ENCODE measurements at regions not wholly inside any gene's neighbourhood (a gene's known extent, or its start where the extent isn't known, plus 50 kb on each side); places are given as distances from the start of the nearest gene placed in this dataset.

DNA sequence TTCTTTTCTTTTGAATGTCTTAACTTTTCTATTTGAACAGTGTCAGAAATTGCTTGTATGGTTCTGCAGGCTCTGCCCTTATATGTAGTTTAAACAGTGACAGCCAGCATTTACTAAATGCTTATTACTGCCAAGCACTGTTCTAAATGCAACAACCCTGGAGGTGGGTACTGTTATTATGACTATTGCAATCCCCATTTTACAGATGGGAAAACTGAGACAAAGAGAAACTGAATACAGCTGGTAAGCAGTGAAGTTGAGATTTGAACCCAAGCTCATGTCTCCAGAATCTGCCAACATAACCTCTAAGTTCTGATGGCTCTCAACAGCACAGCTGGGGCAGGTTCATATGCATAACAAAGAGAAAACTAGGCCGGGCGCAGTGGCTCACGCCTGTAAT lies 105.7 kb upstream of the GATA6 start:
- TF ChIP-seq, protein P1, sequence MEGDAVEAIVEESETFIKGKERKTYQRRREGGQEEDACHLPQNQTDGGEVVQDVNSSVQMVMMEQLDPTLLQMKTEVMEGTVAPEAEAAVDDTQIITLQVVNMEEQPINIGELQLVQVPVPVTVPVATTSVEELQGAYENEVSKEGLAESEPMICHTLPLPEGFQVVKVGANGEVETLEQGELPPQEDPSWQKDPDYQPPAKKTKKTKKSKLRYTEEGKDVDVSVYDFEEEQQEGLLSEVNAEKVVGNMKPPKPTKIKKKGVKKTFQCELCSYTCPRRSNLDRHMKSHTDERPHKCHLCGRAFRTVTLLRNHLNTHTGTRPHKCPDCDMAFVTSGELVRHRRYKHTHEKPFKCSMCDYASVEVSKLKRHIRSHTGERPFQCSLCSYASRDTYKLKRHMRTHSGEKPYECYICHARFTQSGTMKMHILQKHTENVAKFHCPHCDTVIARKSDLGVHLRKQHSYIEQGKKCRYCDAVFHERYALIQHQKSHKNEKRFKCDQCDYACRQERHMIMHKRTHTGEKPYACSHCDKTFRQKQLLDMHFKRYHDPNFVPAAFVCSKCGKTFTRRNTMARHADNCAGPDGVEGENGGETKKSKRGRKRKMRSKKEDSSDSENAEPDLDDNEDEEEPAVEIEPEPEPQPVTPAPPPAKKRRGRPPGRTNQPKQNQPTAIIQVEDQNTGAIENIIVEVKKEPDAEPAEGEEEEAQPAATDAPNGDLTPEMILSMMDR (conservative IDR thresholded peaks at IDR 0.05; ENCODE audit: low read depth, low read length), result no peak
- no peak for TF ChIP-seq EZH2phosphoT487 (IDR thresholded peaks at IDR 0.05; ENCODE audit: borderline replicate concordance, low read length)
